HEK293T (cell line): ENCODE measurements at regions not wholly inside any gene's neighbourhood (a gene's known extent, or its start where the extent isn't known, plus 50 kb on each side); places are given as distances from the start of the nearest gene placed in this dataset.

Experiments used
- ARNT ChIP-seq: fragments of 450-650 bp; IDR thresholded peaks from 2 replicates; pipeline ENCODE4 v1.6.1; 2017; ENCODE audit warnings: mild to moderate bottlenecking
- FOXK2 ChIP-seq: fragments of 450-650 bp; IDR thresholded peaks from 2 replicates; pipeline ENCODE4 v1.6.1; 2016; ENCODE audit warnings: mild to moderate bottlenecking
- FOXM1 ChIP-seq: fragments of 450-650 bp; IDR thresholded peaks from 2 replicates; pipeline ENCODE4 v1.6.1; 2017; ENCODE audit warnings: mild to moderate bottlenecking, borderline replicate concordance
- NFRKB ChIP-seq: fragments of 450-650 bp; IDR thresholded peaks from 2 replicates; pipeline ENCODE4 v1.6.1; 2016; ENCODE audit warnings: mild to moderate bottlenecking, moderate library complexity
- SP1 ChIP-seq: fragments of 450-650 bp; IDR thresholded peaks from 2 replicates; pipeline ENCODE4 v1.6.1; 2017
- TARDBP ChIP-seq: fragments of 450-650 bp; IDR thresholded peaks from 2 replicates; pipeline ENCODE4 v1.6.1; 2016

GRCh38 chr3:181264486-181264885 is 274.9 kb upstream of the DNAJC19 start:
- TF ChIP-seq FOXK2 (no peak), FOXM1 (no peak), TARDBP (no peak), ARNT (no peak), SP1 (no peak), NFRKB (no peak)
